Astrocyte of the spinal cord (primary cell): ENCODE measurements at regions not wholly inside any gene's neighbourhood (a gene's known extent, or its start where the extent isn't known, plus 50 kb on each side); places are given as distances from the start of the nearest gene placed in this dataset.
"Not testable (repeated sequence)": the region's sequence is repeated elsewhere in the genome, so short reads cannot be mapped to it uniquely, and the experiment has no call there.

Experiments used
- DNase-seq: peaks from one replicate; pipeline ENCODE4 v3.0.0; 2011; ENCODE audit warnings: low read depth, low spot score
- H3K4me3 ChIP-seq: 2 replicates; pipeline ENCODE4 v1.5.1; 2011; ENCODE audit warnings: low read depth, mild to moderate bottlenecking, low read length, moderate library complexity
- CTCF ChIP-seq: IDR thresholded peaks from 2 replicates; pipeline ENCODE4 v1.5.1; 2012; ENCODE audit warnings: low read depth, mild to moderate bottlenecking, low read length, inconsistent platforms
- in situ Hi-C: cut with HindIII; loops from 2 replicates; pipeline ENCODE4 v1.10.0; 2017; ENCODE audit warnings: low sequenced_read_pairs

GRCh38 chr19:20307127-20307526, 140.1 kb downstream of the ZNF486 start:
- no peak for DNase-seq
- in situ Hi-C loops, result no loop called here
- no peak overlapping the region for H3K4me3 ChIP-seq
- no peak for TF ChIP-seq CTCF

GRCh38 chr19:20296314-20296713, 129.3 kb downstream of the ZNF486 start:
- H3K4me3 ChIP-seq, in situ Hi-C loops, DNase-seq: not testable (repeated sequence)

GRCh38 chr19:20294181-20294580, 127.2 kb downstream of the ZNF486 start:
- TF ChIP-seq CTCF, result no peak
- in situ Hi-C loops, result no loop called here

GRCh38 chr19:20292520-20292919, 125.5 kb downstream of the ZNF486 start:
- DNase-seq, in situ Hi-C loops, H3K4me3 ChIP-seq: not testable (repeated sequence)

More at GRCh38 chr19:20294181-20294580, 127.2 kb downstream of the ZNF486 start:
- H3K4me3 ChIP-seq, result no peak overlapping the region
- DNase-seq, result no peak

- no peak for TF ChIP-seq CTCF
- no peak overlapping the region for H3K4me3 ChIP-seq
- in situ Hi-C loops, result no loop called here
- no peak for DNase-seq
Observed at GRCh38 chr19:20289186-20289585, 122.2 kb downstream of the ZNF486 start.

- no peak for TF ChIP-seq CTCF
- no peak for DNase-seq
- in situ Hi-C loops, result no loop called here
- H3K4me3 ChIP-seq, result no peak overlapping the region
Observed at GRCh38 chr19:20287070-20287469, 120.1 kb downstream of the ZNF486 start.

GRCh38 chr19:20285876-20286275, 118.9 kb downstream of the ZNF486 start:
- H3K4me3 ChIP-seq, DNase-seq, in situ Hi-C loops: not testable (repeated sequence)

- in situ Hi-C loops, result no loop called here
- TF ChIP-seq CTCF, result no peak
- no peak overlapping the region for H3K4me3 ChIP-seq
- no peak for DNase-seq
Observed at GRCh38 chr19:20279516-20279915, 112.5 kb downstream of the ZNF486 start.
